SU-DHL-6 (cell line): ENCODE measurements at regions not wholly inside any gene's neighbourhood (a gene's known extent, or its start where the extent isn't known, plus 50 kb on each side); places are given as distances from the start of the nearest gene placed in this dataset.

ENCODE experiments used
- H2AFZ ChIP-seq: fragments of 200-600 bp; sonication (generic); 2 replicates; pipeline ENCODE4 v1.6.1; 2014; ENCODE audit warnings: low read depth, mild to moderate bottlenecking, moderate library complexity, mixed read lengths, antibody characterized with exemption, low read length; ENCODE audit not compliant: severe bottlenecking
- H3F3A ChIP-seq: fragments of 200-600 bp; shearing (Covaris generic); 2 replicates; pipeline ENCODE4 v1.6.0; 2016; ENCODE audit warnings: antibody characterized with exemption, mild to moderate bottlenecking; ENCODE audit not compliant: insufficient read depth
- H3K27ac ChIP-seq: fragments of 200-600 bp; sonication (generic); 2 replicates; pipeline ENCODE4 v1.5.1; 2016; ENCODE audit warnings: low read depth, mild to moderate bottlenecking, low read length, moderate library complexity, mixed read lengths
- H3K27me3 ChIP-seq: fragments of 200-600 bp; sonication (generic), shearing (Covaris generic); 2 replicates; pipeline ENCODE4 v1.6.0; 2014; ENCODE audit warnings: mild to moderate bottlenecking, low read length
- H3K36me3 ChIP-seq: fragments of 200-600 bp; sonication (generic); 2 replicates; pipeline ENCODE4 v1.6.1; 2014; ENCODE audit warnings: mild to moderate bottlenecking, low read length, mixed read lengths
- H3K4me2 ChIP-seq: fragments of 300-600, 200-600 bp; shearing (Covaris generic), sonication (generic); 2 replicates; pipeline ENCODE4 v1.6.0; 2014; ENCODE audit warnings: low read length, low read depth, mild to moderate bottlenecking; ENCODE audit not compliant: poor library complexity, severe bottlenecking
- H3K4me3 ChIP-seq: fragments of 200-600 bp; sonication (generic); 2 replicates; pipeline ENCODE4 v1.5.1; 2014; ENCODE audit warnings: antibody characterized with exemption, low read length, mild to moderate bottlenecking, mixed read lengths; ENCODE audit not compliant: insufficient read depth, poor library complexity, severe bottlenecking
- H3K79me2 ChIP-seq: fragments of 200-600 bp; sonication (generic); 2 replicates; pipeline ENCODE4 v1.6.1; 2014; ENCODE audit warnings: mild to moderate bottlenecking, low read length, moderate library complexity; ENCODE audit not compliant: insufficient read depth
- H3K9ac ChIP-seq: fragments of 200-600 bp; sonication (generic); 2 replicates; pipeline ENCODE4 v1.7.0; 2014; ENCODE audit warnings: mild to moderate bottlenecking, low read length
- H3K9me2 ChIP-seq: fragments of 200-600 bp; sonication (generic); replicated peaks from 2 replicates; pipeline ENCODE4 v1.6.1; 2014; ENCODE audit warnings: low read length; ENCODE audit not compliant: insufficient read depth
- H3K9me3 ChIP-seq: fragments of 200-600 bp; sonication (generic); 2 replicates; pipeline ENCODE4 v1.6.1; 2014; ENCODE audit warnings: low read length, mixed read lengths; ENCODE audit not compliant: insufficient read depth
- H4K20me1 ChIP-seq: fragments of 200-600 bp; sonication (generic); 2 replicates; pipeline ENCODE4 v1.6.1; 2014; ENCODE audit warnings: low read depth, mild to moderate bottlenecking, antibody characterized with exemption, low read length, moderate library complexity, mixed read lengths
- EZH2phosphoT487 ChIP-seq: fragments of 200-600 bp; sonication (generic), shearing (Covaris generic); conservative IDR thresholded peaks from 2 replicates; pipeline ENCODE4 v1.6.1; 2018; ENCODE audit warnings: mild to moderate bottlenecking, antibody characterized with exemption, low read length, moderate library complexity, mixed read lengths
- TF ChIP-seq, protein P1 (sequence below): fragments of 200-600 bp; sonication (generic); IDR thresholded peaks from one replicate; pipeline ENCODE4 v1.5.1; 2017; ENCODE audit warnings: antibody characterized with exemption, mild to moderate bottlenecking, low read length, moderate library complexity; ENCODE audit not compliant: insufficient read depth, poor library complexity, severe bottlenecking

DNA sequence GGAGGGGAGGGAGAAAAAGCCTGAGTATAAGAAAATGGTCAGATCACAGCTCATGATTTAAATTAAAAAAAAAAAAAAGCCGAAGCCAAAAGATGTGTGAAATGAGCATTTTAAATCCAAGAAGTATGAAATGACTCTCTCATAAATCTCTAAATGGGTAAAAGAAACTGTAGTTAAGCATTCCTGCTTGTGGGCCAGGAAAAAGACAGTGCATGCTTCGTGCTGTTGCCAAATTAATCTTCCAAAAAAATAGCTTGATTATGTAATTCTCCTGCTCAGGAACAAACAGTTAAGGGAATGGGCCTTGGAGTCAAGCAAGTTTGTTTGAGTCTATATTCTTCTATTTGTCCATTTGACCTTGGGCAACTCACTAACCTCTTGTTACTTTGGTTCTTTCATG lies 325.4 kb upstream of the SEL1L start:
- Histone ChIP-seq H3K36me3 (no peaks in the 10 kb centered on the region), H3K27me3 (no peaks in the 10 kb centered on the region), H3K27ac (no peak overlapping the region), H3K4me2 (no peak overlapping the region), H3K79me2 (no peaks in the 10 kb centered on the region), H3K9me2 (no peaks in the 10 kb centered on the region), H3K9ac (no peak overlapping the region), H3K4me3 (no peak overlapping the region), H4K20me1 (no peaks in the 10 kb centered on the region), H3F3A (no peaks in the 10 kb centered on the region), H3K9me3 (peaks cover 10% of the 10 kb centered on the region; the same call in 1 of the 2 replicates), H2AFZ (no peak overlapping the region)
- TF ChIP-seq, protein P1, sequence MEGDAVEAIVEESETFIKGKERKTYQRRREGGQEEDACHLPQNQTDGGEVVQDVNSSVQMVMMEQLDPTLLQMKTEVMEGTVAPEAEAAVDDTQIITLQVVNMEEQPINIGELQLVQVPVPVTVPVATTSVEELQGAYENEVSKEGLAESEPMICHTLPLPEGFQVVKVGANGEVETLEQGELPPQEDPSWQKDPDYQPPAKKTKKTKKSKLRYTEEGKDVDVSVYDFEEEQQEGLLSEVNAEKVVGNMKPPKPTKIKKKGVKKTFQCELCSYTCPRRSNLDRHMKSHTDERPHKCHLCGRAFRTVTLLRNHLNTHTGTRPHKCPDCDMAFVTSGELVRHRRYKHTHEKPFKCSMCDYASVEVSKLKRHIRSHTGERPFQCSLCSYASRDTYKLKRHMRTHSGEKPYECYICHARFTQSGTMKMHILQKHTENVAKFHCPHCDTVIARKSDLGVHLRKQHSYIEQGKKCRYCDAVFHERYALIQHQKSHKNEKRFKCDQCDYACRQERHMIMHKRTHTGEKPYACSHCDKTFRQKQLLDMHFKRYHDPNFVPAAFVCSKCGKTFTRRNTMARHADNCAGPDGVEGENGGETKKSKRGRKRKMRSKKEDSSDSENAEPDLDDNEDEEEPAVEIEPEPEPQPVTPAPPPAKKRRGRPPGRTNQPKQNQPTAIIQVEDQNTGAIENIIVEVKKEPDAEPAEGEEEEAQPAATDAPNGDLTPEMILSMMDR, result no peak
- no peak for TF ChIP-seq EZH2phosphoT487

DNA sequence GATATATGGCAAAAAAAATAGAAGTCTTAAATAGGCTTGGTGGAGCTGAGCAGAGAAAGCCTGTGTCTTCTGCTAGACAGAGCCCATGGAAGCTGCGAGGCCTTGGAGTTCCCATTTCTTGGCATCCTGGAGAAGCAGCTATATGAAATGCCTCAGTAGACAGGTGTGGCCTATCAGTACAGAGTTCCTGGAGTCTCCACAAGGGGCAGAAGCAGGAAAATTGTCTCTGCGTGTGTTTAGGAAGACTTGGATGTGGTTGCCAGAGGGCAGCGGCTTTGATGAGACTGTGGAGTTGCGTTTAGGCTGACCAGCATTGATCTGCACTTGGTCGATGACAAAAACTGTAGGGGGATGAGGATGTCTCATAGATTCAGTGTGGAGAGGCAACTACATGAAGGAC lies 334.5 kb upstream of the SEL1L start:
- H3K4me2 ChIP-seq, result no peak overlapping the region

DNA sequence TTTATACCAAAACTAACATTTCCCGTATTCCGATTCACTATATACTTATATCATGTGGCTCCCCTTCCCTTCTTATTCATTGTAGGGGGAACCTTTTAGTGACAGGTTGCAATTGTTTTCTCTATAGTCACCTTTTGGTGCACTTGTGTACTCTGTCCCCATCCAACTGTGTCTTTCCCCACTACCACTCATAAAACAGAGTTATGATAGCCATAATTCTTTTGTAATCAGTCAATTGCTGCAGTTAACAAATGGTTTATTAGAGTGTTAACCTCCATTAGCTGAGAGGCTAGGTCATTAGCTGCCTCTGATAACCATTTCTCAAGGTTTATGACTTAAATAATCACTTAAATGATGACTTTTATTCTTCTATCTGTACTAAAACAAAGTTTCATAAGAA lies 338.1 kb upstream of the SEL1L start:
- H3K79me2 ChIP-seq, result no peaks in the 10 kb centered on the region
- no peaks in the 10 kb centered on the region for H3K9me2 ChIP-seq
- no peaks in the 10 kb centered on the region for H3F3A ChIP-seq
- H2AFZ ChIP-seq, result no peak overlapping the region
- H3K27me3 ChIP-seq, result no peaks in the 10 kb centered on the region
- TF ChIP-seq, protein P1, result no peak
- TF ChIP-seq EZH2phosphoT487, result no peak
- no peaks in the 10 kb centered on the region for H3K9me3 ChIP-seq
- H3K4me3 ChIP-seq, result no peak overlapping the region
- no peak overlapping the region for H3K4me2 ChIP-seq
- no peaks in the 10 kb centered on the region for H4K20me1 ChIP-seq
- H3K9ac ChIP-seq, result no peak overlapping the region
- H3K27ac ChIP-seq, result no peak overlapping the region
- no peaks in the 10 kb centered on the region for H3K36me3 ChIP-seq

More for the DNA sequence above, 334.5 kb upstream of the SEL1L start:
- H3K27ac ChIP-seq, result no peak overlapping the region
- no peak overlapping the region for H3K9ac ChIP-seq
- no peaks in the 10 kb centered on the region for H3F3A ChIP-seq
- H2AFZ ChIP-seq, result no peak overlapping the region
- TF ChIP-seq, protein P1, result no peak
- no peak for TF ChIP-seq EZH2phosphoT487
- H3K4me3 ChIP-seq, result no peak overlapping the region
- H4K20me1 ChIP-seq, result no peaks in the 10 kb centered on the region
- H3K79me2 ChIP-seq, result no peaks in the 10 kb centered on the region
- no peaks in the 10 kb centered on the region for H3K9me3 ChIP-seq
- no peaks in the 10 kb centered on the region for H3K9me2 ChIP-seq
- H3K27me3 ChIP-seq, result no peaks in the 10 kb centered on the region
- no peaks in the 10 kb centered on the region for H3K36me3 ChIP-seq
